A549 (cell line): ENCODE measurements at regions not wholly inside any gene's neighbourhood (a gene's known extent, or its start where the extent isn't known, plus 50 kb on each side); places are given as distances from the start of the nearest gene placed in this dataset.
"Not testable (repeated sequence)": the region's sequence is repeated elsewhere in the genome, so short reads cannot be mapped to it uniquely, and the experiment has no call there.

Experiments
- ATAC-seq, 2 experiments: fragments of 200-7000 bp in 1 of 2; fragments of >200 bp in 1 of 2; cut with Nextera tagmentation in 1 of 2; cut with Tn5 transposase in 1 of 2; 3 replicates each; pipeline versions ENCODE4 v1.8.0 to v1.9.1; 2018 to 2020; ENCODE audit warnings: mild to moderate bottlenecking in 1 of 2, moderate library complexity in 1 of 2
- CTCF ChIA-PET: fragments of 300-600 bp; sonication (Branson Sonifier 250); formaldehyde crosslinking; extraction: SDS; loops from one replicate; lab custom pipeline; 2021; ENCODE audit warnings: antibody characterized with exemption, inconsistent platforms; lab: Yijun Ruan, JAX
- POLR2A ChIA-PET: fragments of 350-600 bp; formaldehyde crosslinking; extraction: SDS; loops from one replicate; lab custom pipeline; 2021; ENCODE audit warnings: antibody characterized with exemption, inconsistent platforms; lab: Yijun Ruan, JAX
- DNase-seq, 2 experiments: peaks; one replicate each; pipeline versions ENCODE4 v3.0.0 to v3.0.0-alpha.2; 2011 to 2016; ENCODE audit warnings: low read depth in 1 of 2, low spot score in 1 of 2
- FAIRE-seq: peaks from 2 replicates; lab custom pipeline; 2011; peaks lifted over from hg19 to GRCh38; lab: Jason Lieb, UNC
- H3K27ac ChIP-seq, 2 experiments: fragments of >200 bp; sonication (Bioruptor Twin); formaldehyde crosslinking; 3 replicates each; pipeline ENCODE4 v1.5.1; 2016 to 2017
- H3K4me1 ChIP-seq: fragments of >200 bp; sonication (Bioruptor Twin); formaldehyde crosslinking; 3 replicates; pipeline ENCODE4 v1.6.1; 2016
- H3K4me2 ChIP-seq: fragments of >200 bp; sonication (Bioruptor Twin); formaldehyde crosslinking; 3 replicates; pipeline ENCODE4 v1.6.1; 2016
- H3K4me3 ChIP-seq: fragments of >200 bp; sonication (Bioruptor Twin); formaldehyde crosslinking; 3 replicates; pipeline ENCODE4 v1.5.1; 2016
- H3K9me3 ChIP-seq: fragments of >200 bp; sonication (Bioruptor Twin); formaldehyde crosslinking; 3 replicates; pipeline ENCODE4 v1.6.1; 2016
- BCL3 ChIP-seq: fragments of >200 bp; sonication (Bioruptor Twin); formaldehyde crosslinking; IDR thresholded peaks from 3 replicates; pipeline ENCODE4 v1.6.1; 2016
- CHD2 ChIP-seq: fragments of 150-350 bp; IDR thresholded peaks from 2 replicates; pipeline ENCODE4 v1.6.1; 2014; ENCODE audit warnings: low read length; ENCODE audit not compliant: partially characterized antibody
- HES2 ChIP-seq: fragments of >200 bp; sonication (Bioruptor Twin); formaldehyde crosslinking; IDR thresholded peaks from 2 replicates; pipeline ENCODE4 v1.6.1; 2016
- HOXB13 ChIP-seq: fragments of 250-450 bp; sonication (Bioruptor Pico); IDR thresholded peaks from 2 replicates; pipeline ENCODE4 v1.5.0; 2020; ENCODE audit warnings: low read depth, mild to moderate bottlenecking, moderate library complexity
- JUN ChIP-seq, 2 experiments: fragments of >200 bp; sonication (Bioruptor Twin); formaldehyde crosslinking; IDR thresholded peaks; 2 replicates in 1 of 2; 3 replicates in 1 of 2; pipeline ENCODE4 v1.6.1; 2016 to 2017
- JUNB ChIP-seq: fragments of >200 bp; sonication (Bioruptor Twin); formaldehyde crosslinking; IDR thresholded peaks from 2 replicates; pipeline ENCODE4 v1.6.1; 2016
- MAZ ChIP-seq: fragments of 150-350 bp; IDR thresholded peaks from 2 replicates; pipeline ENCODE4 v1.6.1; 2014; ENCODE audit warnings: antibody characterized with exemption, low read depth, low read length, borderline replicate concordance
- NFE2L2 ChIP-seq: fragments of 150-350 bp; conservative IDR thresholded peaks from 2 replicates; pipeline ENCODE4 v1.6.1; 2014; ENCODE audit warnings: low read length
- PHF8 ChIP-seq: fragments of 200-600 bp; sonication (generic); IDR thresholded peaks from 2 replicates; pipeline ENCODE4 v1.6.1; 2016; ENCODE audit warnings: low read depth, mild to moderate bottlenecking, antibody characterized with exemption, moderate library complexity, borderline replicate concordance
- POLR2A ChIP-seq: IDR thresholded peaks from 2 replicates; pipeline ENCODE4 v1.6.1; 2012; ENCODE audit warnings: mild to moderate bottlenecking, low read length
- POLR2AphosphoS2 ChIP-seq: conservative IDR thresholded peaks from 2 replicates; pipeline ENCODE4 v1.6.1; 2012; ENCODE audit warnings: low read length, improper control_type of control experiment, inconsistent platforms
- RARB ChIP-seq: fragments of 250-450 bp; sonication (Bioruptor Pico); IDR thresholded peaks from 2 replicates; pipeline ENCODE4 v1.8.0; 2021; ENCODE audit warnings: mild to moderate bottlenecking, moderate library complexity
- RFX5 ChIP-seq: fragments of 450-650 bp; IDR thresholded peaks from 2 replicates; pipeline ENCODE4 v1.7.1; 2014; ENCODE audit warnings: antibody characterized with exemption, mild to moderate bottlenecking, moderate library complexity
- SMC3 ChIP-seq: fragments of >200 bp; sonication (Bioruptor Twin); formaldehyde crosslinking; IDR thresholded peaks from 3 replicates; pipeline ENCODE4 v1.6.1; 2018; ENCODE audit warnings: inconsistent platforms
- TFCP2L1 ChIP-seq: fragments of 250-450 bp; sonication (Bioruptor Pico); IDR thresholded peaks from 2 replicates; pipeline ENCODE4 v1.5.0; 2021; ENCODE audit warnings: mild to moderate bottlenecking
- ZC3H11A ChIP-seq: fragments of 450-650 bp; IDR thresholded peaks from 2 replicates; pipeline ENCODE4 v1.6.1; 2014; ENCODE audit warnings: antibody characterized with exemption, mild to moderate bottlenecking
- WGBS: methylation state at CpG from one replicate; pipeline ENCODE4 v1.1.6; 2017; ENCODE audit errors: missing lambda C conversion rate; 5-methylcytosine and 5-hydroxymethylcytosine counted together
- TF ChIP-seq, protein P1 (sequence below): fragments of 250-450 bp; sonication (Bioruptor Pico); IDR thresholded peaks from 2 replicates; pipeline ENCODE4 v1.5.0; 2021; ENCODE audit warnings: mild to moderate bottlenecking, moderate library complexity, borderline replicate concordance
- TF ChIP-seq, protein P2 (sequence below): fragments of >200 bp; sonication (Bioruptor Twin); formaldehyde crosslinking; IDR thresholded peaks from 3 replicates; pipeline ENCODE4 v1.5.1; 2016

DNA sequence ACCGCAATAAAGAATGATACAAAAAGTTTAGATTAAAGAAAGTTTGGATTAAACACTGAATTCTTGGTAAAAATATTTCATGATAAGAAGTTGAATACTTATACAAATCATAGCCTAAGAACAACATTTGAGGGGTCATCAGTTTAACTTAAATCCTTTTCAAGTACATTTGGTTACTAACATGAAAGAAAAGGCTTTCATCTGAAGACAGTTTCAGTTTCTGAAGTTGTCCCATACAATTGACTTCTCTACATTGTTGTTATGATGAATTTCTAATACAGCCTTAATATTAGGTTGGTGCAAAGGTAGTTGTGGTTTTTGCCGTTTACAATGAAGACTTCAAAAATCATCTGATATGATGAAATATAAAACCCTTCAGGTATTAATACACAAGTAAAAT, 317.5 kb upstream of the MAGI2 start:
- Histone ChIP-seq H3K4me1 (no peaks in the 10 kb centered on the region), H3K27ac (no peak overlapping the region), H3K4me3 (no peak overlapping the region), H3K9me3 (no peaks in the 10 kb centered on the region), H3K4me2 (no peak overlapping the region)
- FAIRE-seq: no peak
- CTCF ChIA-PET: no interaction called here
- TF ChIP-seq SMC3 (no peak), RARB (no peak), BCL3 (no peak), PHF8 (no peak), MAZ (no peak), TFCP2L1 (CRISPR knock-in tag) (no peak), JUN (IDR thresholded peaks at IDR 0.05) (no peak), RFX5 (no peak), POLR2AphosphoS2 (no peak), JUNB (no peak), CHD2 (no peak)
- TF ChIP-seq, protein P1, sequence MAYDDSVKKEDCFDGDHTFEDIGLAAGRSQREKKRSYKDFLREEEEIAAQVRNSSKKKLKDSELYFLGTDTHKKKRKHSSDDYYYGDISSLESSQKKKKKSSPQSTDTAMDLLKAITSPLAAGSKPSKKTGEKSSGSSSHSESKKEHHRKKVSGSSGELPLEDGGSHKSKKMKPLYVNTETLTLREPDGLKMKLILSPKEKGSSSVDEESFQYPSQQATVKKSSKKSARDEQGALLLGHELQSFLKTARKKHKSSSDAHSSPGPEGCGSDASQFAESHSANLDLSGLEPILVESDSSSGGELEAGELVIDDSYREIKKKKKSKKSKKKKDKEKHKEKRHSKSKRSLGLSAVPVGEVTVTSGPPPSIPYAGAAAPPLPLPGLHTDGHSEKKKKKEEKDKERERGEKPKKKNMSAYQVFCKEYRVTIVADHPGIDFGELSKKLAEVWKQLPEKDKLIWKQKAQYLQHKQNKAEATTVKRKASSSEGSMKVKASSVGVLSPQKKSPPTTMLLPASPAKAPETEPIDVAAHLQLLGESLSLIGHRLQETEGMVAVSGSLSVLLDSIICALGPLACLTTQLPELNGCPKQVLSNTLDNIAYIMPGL (CRISPR knock-in tag): no peak
- no peak for ATAC-seq
- DNase-seq: no peak
- WGBS: 79% methylated on average over 2 of the region's 2 CpGs
- POLR2A ChIA-PET: no interaction called here

- POLR2A ChIA-PET: no interaction called here
- CTCF ChIA-PET: no interaction called here
- Histone ChIP-seq H3K4me1 (no peaks in the 10 kb centered on the region), H3K4me2 (no peak overlapping the region), H3K9me3 (no peaks in the 10 kb centered on the region), H3K4me3 (no peak overlapping the region), H3K27ac (no peak overlapping the region)
- no peak for FAIRE-seq
- no peak for ATAC-seq
- TF ChIP-seq, protein P2, sequence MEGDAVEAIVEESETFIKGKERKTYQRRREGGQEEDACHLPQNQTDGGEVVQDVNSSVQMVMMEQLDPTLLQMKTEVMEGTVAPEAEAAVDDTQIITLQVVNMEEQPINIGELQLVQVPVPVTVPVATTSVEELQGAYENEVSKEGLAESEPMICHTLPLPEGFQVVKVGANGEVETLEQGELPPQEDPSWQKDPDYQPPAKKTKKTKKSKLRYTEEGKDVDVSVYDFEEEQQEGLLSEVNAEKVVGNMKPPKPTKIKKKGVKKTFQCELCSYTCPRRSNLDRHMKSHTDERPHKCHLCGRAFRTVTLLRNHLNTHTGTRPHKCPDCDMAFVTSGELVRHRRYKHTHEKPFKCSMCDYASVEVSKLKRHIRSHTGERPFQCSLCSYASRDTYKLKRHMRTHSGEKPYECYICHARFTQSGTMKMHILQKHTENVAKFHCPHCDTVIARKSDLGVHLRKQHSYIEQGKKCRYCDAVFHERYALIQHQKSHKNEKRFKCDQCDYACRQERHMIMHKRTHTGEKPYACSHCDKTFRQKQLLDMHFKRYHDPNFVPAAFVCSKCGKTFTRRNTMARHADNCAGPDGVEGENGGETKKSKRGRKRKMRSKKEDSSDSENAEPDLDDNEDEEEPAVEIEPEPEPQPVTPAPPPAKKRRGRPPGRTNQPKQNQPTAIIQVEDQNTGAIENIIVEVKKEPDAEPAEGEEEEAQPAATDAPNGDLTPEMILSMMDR: no peak
- no peak for TF ChIP-seq POLR2A
- no peak for TF ChIP-seq TFCP2L1 (CRISPR knock-in tag)
- no peak for TF ChIP-seq NFE2L2
- TF ChIP-seq HOXB13 (CRISPR knock-in tag): no peak
- TF ChIP-seq ZC3H11A: no peak
- TF ChIP-seq MAZ: no peak
- TF ChIP-seq BCL3: no peak
- no peak for TF ChIP-seq HES2
- no peak for TF ChIP-seq JUN (IDR thresholded peaks at IDR 0.05)
- WGBS: 68% methylated on average over 2 of the region's 2 CpGs
- no peak for DNase-seq
These were observed 316.6 kb upstream of the MAGI2 start for GRCh38 chr7:79770063-79770462.

DNA sequence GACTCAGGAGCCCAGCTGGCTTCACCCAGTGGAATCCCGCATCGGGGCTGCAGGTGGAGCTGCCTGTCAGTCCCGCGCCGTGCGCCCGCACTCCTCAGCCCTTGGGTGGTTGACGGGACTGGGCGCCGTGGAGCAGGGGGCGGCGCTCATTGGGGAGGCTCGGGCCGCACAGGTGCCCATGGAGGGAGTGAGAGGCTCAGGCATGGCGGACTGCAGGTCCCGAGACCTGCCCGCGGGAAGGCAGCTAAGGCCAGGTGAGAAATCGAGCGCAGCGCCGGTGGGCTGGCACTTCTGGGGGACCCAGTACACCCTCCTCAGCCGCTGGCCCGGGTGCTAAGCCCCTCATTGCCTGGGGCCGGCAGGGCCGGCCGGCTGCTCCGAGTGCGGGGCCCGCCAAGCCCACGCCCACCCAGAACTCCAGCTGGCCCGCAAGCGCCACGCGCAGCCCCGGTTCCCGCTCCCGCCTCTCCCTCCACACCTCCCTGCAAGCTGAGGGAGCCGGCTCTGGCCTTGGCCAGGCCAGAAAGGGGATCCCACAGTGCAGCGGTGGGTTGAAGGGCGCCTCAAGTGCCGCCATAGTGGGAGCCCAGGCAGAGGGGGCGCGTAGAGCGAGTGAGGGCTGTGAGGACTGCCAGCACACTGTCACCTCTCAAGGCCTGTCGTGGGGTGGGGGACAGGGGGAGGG, 314.6 kb upstream of the MAGI2 start:
- 94% methylated on average over 35 of the region's 46 CpGs for WGBS
- CTCF ChIA-PET: interaction anchor here (1.2 kb wide), 1 partner anchor 11 kb away, joined by 3 read pairs; no protein-coding TSS in a partner anchor
- H3K4me1 ChIP-seq, H3K27ac ChIP-seq, H3K9me3 ChIP-seq, H3K4me2 ChIP-seq, DNase-seq, H3K4me3 ChIP-seq, POLR2A ChIA-PET, ATAC-seq, FAIRE-seq: not testable (repeated sequence)

GRCh38 chr7:79767192-79767591, 313.7 kb upstream of the MAGI2 start:
- H3K4me1 ChIP-seq, H3K27ac ChIP-seq, DNase-seq, POLR2A ChIA-PET, H3K9me3 ChIP-seq, H3K4me2 ChIP-seq, H3K4me3 ChIP-seq, FAIRE-seq, ATAC-seq: not testable (repeated sequence)
- WGBS: 73% methylated on average over 13 of the region's 14 CpGs
- CTCF ChIA-PET: interaction anchor here (1.2 kb wide), 1 partner anchor 10 kb away, joined by 3 read pairs; no protein-coding TSS in a partner anchor
